ENCODE measurements at regions not wholly inside any gene's neighbourhood (a gene's known extent, or its start where the extent isn't known, plus 50 kb on each side); places are given as distances from the start of the nearest gene placed in this dataset.

GRCh38 chr10:32121648-32122047, 65.4 kb upstream of the KIF5B start:
- Histone ChIP-seq H3K27me3 (no peaks in the 10 kb centered on the region), H3K27ac (no peak overlapping the region), H3K4me1 (no peaks in the 10 kb centered on the region), H3K9me3 (no peaks in the 10 kb centered on the region), H3K36me3 (no peaks in the 10 kb centered on the region), H3K4me3 (replicated peaks in 1 of 3) (no peak overlapping the region)
- DNase-seq: no peak
- intact Hi-C loops (cut with DNase I): no loop called here
- 90% methylated on average over 4 of the region's 4 CpGs for WGBS, 2 donors
- TF ChIP-seq POLR2A (IDR thresholded peaks at IDR 0.05): no peak
- no peak for TF ChIP-seq CTCF (IDR thresholded peaks at IDR 0.05)

- Histone ChIP-seq H3K27me3 (no peaks in the 10 kb centered on the region), H3K9me3 (no peaks in the 10 kb centered on the region), H3K27ac (no peak overlapping the region), H3K4me1 (no peaks in the 10 kb centered on the region), H3K36me3 (no peaks in the 10 kb centered on the region), H3K4me3 (replicated peaks in 1 of 3) (no peak overlapping the region)
- TF ChIP-seq CTCF (IDR thresholded peaks at IDR 0.05): no peak
- no peak for TF ChIP-seq POLR2A (IDR thresholded peaks at IDR 0.05)
- intact Hi-C loops (cut with DNase I): no loop called here
- WGBS, 2 donors: 70 to 78% methylated on average over 3 of the region's 3 CpGs
- DNase-seq: no peak
These were observed 63.9 kb upstream of the KIF5B start for GRCh38 chr10:32120147-32120546.

- Histone ChIP-seq H3K4me3 (replicated peaks in 1 of 3) (no peak overlapping the region), H3K27me3 (no peaks in the 10 kb centered on the region), H3K27ac (no peak overlapping the region), H3K4me1 (no peaks in the 10 kb centered on the region), H3K9me3 (no peaks in the 10 kb centered on the region), H3K36me3 (no peaks in the 10 kb centered on the region)
- TF ChIP-seq CTCF (IDR thresholded peaks at IDR 0.05) (no peak), POLR2A (IDR thresholded peaks at IDR 0.05) (no peak)
- WGBS, 2 donors: 0 to 74% methylated on average over 1 of the region's 1 CpG
- DNase-seq: no peak
- intact Hi-C loops (cut with DNase I): no loop called here
These were observed 58.3 kb upstream of the KIF5B start for GRCh38 chr10:32114508-32114907.

GRCh38 chr10:32112055-32112454, 55.8 kb upstream of the KIF5B start:
- Histone ChIP-seq H3K9me3 (no peaks in the 10 kb centered on the region), H3K27me3 (no peaks in the 10 kb centered on the region), H3K36me3 (no peaks in the 10 kb centered on the region), H3K27ac (no peak overlapping the region), H3K4me1 (no peaks in the 10 kb centered on the region), H3K4me3 (replicated peaks in 1 of 3) (no peak overlapping the region)
- 45 to 56% methylated on average over 2 to 3 of the region's 3 CpGs for WGBS, 2 donors
- no peak for TF ChIP-seq CTCF (IDR thresholded peaks at IDR 0.05)
- no peak for TF ChIP-seq POLR2A (IDR thresholded peaks at IDR 0.05)
- DNase-seq: peak in 1 of 2 donors; percentile 3
- intact Hi-C loops (cut with DNase I): no loop called here

- Histone ChIP-seq H3K9me3 (no peaks in the 10 kb centered on the region), H3K4me3 (replicated peaks in 1 of 3) (no peak overlapping the region), H3K27ac (no peak overlapping the region), H3K4me1 (no peaks in the 10 kb centered on the region), H3K27me3 (no peaks in the 10 kb centered on the region), H3K36me3 (no peaks in the 10 kb centered on the region)
- DNase-seq: no peak
- intact Hi-C loops (cut with DNase I): no loop called here
- WGBS, 2 donors: 90 to 97% methylated on average over 3 of the region's 3 CpGs
- TF ChIP-seq CTCF (IDR thresholded peaks at IDR 0.05): no peak
- TF ChIP-seq POLR2A (IDR thresholded peaks at IDR 0.05): no peak
These were observed 55.4 kb upstream of the KIF5B start for GRCh38 chr10:32111585-32111984.
